ENCODE measurements at regions not wholly inside any gene's neighbourhood (a gene's known extent, or its start where the extent isn't known, plus 50 kb on each side); places are given as distances from the start of the nearest gene placed in this dataset.

GRCh38 chr5:145680767-145681166 is 154.4 kb downstream of the PRELID2 start:
- TF ChIP-seq, protein P1, sequence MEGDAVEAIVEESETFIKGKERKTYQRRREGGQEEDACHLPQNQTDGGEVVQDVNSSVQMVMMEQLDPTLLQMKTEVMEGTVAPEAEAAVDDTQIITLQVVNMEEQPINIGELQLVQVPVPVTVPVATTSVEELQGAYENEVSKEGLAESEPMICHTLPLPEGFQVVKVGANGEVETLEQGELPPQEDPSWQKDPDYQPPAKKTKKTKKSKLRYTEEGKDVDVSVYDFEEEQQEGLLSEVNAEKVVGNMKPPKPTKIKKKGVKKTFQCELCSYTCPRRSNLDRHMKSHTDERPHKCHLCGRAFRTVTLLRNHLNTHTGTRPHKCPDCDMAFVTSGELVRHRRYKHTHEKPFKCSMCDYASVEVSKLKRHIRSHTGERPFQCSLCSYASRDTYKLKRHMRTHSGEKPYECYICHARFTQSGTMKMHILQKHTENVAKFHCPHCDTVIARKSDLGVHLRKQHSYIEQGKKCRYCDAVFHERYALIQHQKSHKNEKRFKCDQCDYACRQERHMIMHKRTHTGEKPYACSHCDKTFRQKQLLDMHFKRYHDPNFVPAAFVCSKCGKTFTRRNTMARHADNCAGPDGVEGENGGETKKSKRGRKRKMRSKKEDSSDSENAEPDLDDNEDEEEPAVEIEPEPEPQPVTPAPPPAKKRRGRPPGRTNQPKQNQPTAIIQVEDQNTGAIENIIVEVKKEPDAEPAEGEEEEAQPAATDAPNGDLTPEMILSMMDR (IDR thresholded peaks at IDR 0.05), result no peak
- no peak for TF ChIP-seq POLR2A (IDR thresholded peaks at IDR 0.05)

Measured in heart left ventricle (tissue), 13 donors.